Suprapubic skin (tissue), 4 donors: ENCODE measurements at regions not wholly inside any gene's neighbourhood (a gene's known extent, or its start where the extent isn't known, plus 50 kb on each side); places are given as distances from the start of the nearest gene placed in this dataset.

ENCODE experiments used
- CTCF ChIP-seq, 2 donors: fragments of 200-600 bp in 1 of 2; fragments of 450-650 bp in 1 of 2; sonication (generic) in 1 of 2; IDR thresholded peaks; one replicate each; pipeline ENCODE4 v1.5.1; 2016 to 2019; ENCODE audit warnings: antibody characterized with exemption in 2 of 2, mild to moderate bottlenecking in 1 of 2, moderate library complexity in 1 of 2
- EP300 ChIP-seq: sonication (generic); formaldehyde crosslinking; IDR thresholded peaks from one replicate; pipeline ENCODE4 v1.6.1; 2017; ENCODE audit warnings: antibody characterized with exemption
- POLR2A ChIP-seq, 2 donors: fragments of 450-650 bp; IDR thresholded peaks; one replicate each; pipeline ENCODE4 v1.6.1; 2017; ENCODE audit warnings: antibody characterized with exemption in 2 of 2, mild to moderate bottlenecking in 2 of 2, moderate library complexity in 2 of 2
- POLR2AphosphoS5 ChIP-seq, 3 donors: sonication (generic); formaldehyde crosslinking; IDR thresholded peaks; one replicate each; pipeline ENCODE4 v1.6.1; 2017; ENCODE audit warnings: antibody characterized with exemption in 3 of 3

GRCh38 chr9:80968611-80969010 lies 720.7 kb downstream of the TLE1 start:
- no peak for TF ChIP-seq CTCF (IDR thresholded peaks at IDR 0.05)
- TF ChIP-seq POLR2A (IDR thresholded peaks at IDR 0.05) = no peak
- TF ChIP-seq POLR2AphosphoS5 (IDR thresholded peaks at IDR 0.05) = no peak
- no peak for TF ChIP-seq EP300
